GM12891 (cell line): ENCODE measurements at regions not wholly inside any gene's neighbourhood (a gene's known extent, or its start where the extent isn't known, plus 50 kb on each side); places are given as distances from the start of the nearest gene placed in this dataset.

Experiments
- POLR2A ChIP-seq: IDR thresholded peaks from 2 replicates; pipeline ENCODE4 v1.6.1; 2011; ENCODE audit warnings: low read depth, low read length, control low read depth
- POLR2AphosphoS5 ChIP-seq: IDR thresholded peaks from 2 replicates; pipeline ENCODE4 v1.6.1; 2011; ENCODE audit warnings: low read depth, low read length, control low read depth
- TAF1 ChIP-seq: IDR thresholded peaks from 2 replicates; pipeline ENCODE4 v1.6.1; 2011; ENCODE audit warnings: low read depth, low read length, control low read depth

DNA sequence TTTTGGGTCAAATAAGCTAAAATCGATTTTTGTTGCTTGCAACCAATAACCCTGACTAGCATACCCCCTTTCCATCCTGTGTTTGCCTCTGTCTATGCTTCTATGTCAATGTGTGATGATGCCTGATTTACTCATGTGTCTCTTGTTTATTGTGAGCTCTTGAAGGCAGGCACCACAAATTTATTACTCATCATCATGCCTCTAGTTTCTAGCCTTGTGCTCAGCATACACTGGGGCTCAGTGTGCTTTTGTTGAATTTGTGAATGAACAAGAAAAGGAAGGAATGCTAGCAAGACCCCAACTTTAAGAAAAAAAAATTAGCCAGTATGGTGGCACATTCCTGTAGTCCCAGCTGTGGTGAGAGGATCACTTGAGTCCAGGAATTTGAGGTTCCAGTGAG is 119.1 kb upstream of the GPR139 start:
- TF ChIP-seq POLR2A (no peak), TAF1 (no peak), POLR2AphosphoS5 (no peak)
